ELF-1 (cell line): ENCODE measurements at regions not wholly inside any gene's neighbourhood (a gene's known extent, or its start where the extent isn't known, plus 50 kb on each side); places are given as distances from the start of the nearest gene placed in this dataset.

Experiments used
- DNase-seq: peaks from one replicate; pipeline ENCODE4 v3.0.0-alpha.2; 2016; ENCODE audit warnings: low read depth, low spot score

DNA sequence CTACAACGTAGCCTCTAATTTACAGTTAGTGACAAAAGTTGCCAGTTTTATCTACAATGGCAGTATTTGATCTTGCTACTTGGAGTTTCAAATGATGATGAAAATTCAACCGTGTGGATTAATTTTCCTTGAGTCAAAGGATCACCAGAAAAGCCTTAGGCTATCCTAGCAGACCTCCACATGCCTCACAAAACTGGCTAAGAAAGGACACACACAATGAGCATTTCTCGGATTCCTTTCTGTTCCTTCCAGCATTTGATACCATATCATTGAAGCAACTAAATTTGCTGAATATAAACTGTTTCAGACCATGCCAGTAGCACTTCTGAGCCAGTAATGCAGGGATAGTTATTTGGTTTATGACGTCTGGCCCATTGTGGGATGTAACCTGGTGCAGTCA, 587.4 kb upstream of the MDFIC2 start:
- peak; percentile 3 for DNase-seq

DNA sequence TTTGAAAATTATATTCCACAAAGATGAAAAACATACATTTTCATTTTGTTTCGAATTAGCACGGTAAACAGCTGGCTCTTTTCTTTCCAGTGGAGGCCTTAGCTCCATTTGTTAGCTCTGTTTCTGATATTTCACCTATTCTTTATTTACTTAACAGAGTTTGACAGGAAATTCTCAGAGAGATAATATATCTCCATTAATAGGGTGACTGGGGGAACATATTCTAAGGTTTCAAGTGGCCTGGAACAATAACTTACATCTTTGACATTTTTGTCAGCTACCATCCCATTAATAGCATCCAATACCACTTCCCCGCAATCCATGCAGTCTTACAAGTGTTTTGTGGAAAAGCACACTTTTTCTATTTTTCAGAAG, 577.6 kb upstream of the MDFIC2 start:
- no peak for DNase-seq

DNA sequence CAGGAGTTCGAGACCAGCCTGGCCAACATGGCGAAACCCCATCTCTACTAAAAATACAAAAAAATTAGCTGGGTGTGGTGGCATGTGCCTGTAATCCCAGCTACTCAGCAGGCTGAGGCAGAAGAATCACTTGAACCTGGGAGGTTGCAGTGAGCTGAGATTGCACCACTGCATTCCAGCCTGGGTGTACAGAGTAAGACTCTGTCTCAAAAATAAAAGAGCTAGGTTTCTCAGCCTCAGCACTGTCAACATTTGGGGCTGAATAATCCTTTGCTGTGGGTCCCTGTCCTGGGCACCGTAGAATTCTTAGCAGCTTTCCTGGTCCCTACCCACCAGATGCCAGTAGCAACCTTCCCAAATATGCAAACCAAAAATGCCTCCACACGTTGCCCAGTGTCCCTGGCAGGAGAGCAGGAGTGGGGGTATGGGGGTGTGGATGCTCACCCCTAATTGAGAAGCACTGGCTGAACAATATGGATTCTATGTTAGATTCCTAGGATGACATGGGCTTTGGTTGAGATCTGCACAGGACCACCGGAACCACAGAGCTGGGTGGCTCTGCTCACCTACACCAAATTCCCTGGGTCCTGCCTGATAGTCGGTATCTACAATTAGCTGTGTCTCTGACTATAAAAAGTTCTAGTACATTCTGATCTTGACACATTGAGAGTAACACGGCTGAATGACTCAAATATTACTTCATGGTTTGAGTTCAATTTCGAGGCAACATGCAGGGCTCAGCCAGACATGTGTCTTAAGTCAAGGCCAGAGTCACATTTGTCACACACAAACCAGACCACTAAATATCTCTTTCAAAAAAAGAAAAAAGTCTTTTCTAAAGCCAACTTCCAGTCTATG, 577.0 kb upstream of the MDFIC2 start:
- no peak for DNase-seq

DNA sequence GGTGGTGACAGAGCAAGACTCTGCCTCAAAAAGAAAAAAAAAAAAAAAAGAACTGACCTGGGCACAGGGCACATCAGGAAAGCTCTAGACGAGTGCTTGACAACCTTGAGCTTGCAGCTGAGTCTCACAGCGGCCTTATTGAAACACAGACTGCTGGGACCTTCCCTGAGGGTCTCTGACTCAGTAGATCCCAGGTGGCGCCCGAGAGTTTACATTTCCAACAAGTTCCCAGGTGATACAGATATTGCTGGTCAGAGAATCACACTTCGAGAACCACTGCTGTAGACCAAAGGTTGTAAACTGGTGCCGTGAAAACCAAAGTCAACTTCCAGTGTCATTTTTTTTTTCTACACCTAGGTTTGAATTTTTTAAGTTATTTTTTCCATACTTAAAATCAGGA, 573.2 kb upstream of the MDFIC2 start:
- DNase-seq: peak; percentile 5

DNA sequence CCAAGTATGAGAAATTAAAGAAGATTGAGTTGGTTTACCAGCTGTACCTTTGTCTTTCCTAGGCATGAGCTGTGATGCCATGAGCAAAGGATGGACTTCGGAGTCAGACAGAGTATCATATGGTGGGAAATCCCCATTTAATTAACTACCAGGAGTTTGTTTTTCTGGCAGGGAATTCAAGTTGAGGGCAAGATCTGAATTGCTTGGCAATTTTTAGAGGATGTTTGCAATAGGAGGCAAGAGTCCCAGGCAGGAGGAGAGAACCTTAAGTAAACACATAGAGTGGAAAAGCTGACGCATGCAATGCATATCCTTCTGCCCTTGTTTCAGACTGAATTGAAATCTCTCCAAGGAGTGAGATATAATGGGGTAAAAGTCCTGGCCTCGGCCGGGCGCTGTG, 569.7 kb upstream of the MDFIC2 start:
- no peak for DNase-seq

DNA sequence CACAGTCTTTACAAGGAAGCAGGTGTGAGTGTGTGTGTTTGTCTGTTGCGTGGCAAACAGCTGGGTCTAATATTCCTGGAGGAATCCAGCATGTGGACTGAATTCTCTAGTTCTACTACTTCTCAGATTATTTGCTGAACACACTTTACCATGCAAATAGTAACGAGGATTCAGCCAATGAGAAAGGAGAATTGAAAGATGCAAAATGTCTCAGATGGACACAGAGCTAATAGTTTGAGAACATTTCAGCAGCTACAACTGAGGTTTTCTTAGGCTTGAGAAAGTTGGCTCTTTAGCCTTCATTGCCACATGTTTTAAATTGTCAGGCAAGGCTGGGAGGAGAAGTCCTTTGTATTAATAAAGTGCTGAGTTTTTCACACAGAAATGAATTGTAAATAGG, 568.0 kb upstream of the MDFIC2 start:
- no peak for DNase-seq

DNA sequence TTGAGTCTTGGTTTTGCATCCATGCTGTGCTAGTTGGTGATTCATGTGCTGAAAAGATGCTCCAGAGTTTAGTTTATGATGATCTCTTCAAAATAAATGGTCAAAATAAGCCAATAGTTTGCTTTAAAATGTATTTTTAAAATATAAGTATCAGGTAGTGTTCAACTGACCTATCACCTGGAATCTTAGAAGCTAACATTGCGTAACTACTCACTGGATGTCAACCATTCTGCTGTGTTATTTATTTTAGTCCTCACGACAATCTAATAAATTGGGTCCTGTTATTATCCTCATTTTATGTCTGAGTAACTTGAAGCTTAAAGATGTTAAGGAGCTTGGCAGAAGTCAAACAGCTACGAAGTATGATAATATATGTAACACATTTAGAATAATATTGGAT, 563.7 kb upstream of the MDFIC2 start:
- no peak for DNase-seq

DNA sequence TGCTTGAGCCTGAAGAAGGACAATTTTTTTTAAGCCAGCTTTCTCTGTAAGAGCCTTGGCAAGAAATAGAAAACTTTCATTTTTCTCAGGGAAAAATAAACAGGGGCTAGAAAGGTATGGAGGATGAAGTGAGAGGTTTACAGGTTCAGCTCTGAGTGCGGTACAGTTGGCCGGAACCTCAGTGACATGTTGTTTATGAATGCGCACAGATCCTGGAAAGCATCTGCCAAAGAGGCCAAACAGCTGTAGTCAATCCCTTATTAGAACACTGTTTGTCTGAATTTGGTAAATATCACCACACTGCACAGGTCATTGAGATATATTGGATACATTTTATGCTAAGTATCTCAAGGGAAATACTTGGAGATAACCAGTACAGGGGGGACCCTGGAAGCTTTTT, 561.8 kb upstream of the MDFIC2 start:
- DNase-seq: no peak

DNA sequence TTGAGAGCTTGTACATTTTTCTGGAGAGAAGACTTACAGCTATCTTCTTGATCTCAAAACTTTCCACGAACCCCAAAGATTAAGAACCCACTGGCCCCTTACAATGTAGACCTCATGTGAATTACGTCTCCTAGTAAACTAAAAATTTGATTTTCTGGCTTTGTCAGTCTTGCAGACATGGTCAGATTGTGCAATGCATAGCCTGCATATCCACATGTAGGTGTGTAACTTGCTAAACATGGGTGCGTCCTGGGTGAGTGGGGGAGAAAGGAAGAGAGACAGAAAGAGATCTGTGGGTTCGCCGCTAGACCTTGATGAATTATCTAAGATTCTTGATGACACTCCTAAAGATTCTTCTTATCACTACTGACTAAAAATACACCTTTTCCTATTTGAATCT, 561.2 kb upstream of the MDFIC2 start:
- DNase-seq: no peak

DNA sequence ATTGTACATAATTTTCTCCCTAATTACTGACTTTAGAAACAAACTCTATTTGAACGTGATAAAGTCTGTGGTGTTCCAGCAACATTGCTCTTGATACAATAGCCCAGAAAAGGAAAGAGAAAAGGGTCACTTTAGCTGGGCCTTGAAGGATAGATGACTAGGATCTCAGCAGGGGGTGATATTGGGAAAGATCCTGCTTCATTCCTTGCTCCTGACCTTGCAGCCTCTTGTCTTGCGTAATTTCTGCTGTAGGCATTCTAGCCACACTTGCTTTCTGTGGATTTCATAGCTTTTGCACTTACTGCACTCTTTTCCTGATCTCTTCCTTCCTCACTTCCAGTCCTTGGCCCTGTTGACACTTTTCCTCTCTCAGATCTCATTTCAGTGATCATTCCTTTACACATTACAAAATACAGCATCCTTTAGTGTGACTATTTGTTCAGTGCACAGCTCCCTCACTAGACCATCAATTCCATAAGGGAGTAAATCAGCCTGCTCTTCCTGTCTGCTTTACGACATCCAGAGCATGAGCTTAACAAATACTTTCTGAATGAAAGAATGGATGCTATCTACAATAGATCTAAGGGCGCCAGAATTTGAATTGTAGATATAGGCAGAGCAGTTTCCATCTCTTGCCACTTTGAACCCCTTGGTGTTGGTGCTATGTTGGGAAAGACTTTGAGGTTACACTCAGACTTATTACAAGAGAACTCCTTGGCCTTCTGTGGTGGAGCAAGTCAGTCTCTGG, 559.6 kb upstream of the MDFIC2 start:
- DNase-seq: no peak

DNA sequence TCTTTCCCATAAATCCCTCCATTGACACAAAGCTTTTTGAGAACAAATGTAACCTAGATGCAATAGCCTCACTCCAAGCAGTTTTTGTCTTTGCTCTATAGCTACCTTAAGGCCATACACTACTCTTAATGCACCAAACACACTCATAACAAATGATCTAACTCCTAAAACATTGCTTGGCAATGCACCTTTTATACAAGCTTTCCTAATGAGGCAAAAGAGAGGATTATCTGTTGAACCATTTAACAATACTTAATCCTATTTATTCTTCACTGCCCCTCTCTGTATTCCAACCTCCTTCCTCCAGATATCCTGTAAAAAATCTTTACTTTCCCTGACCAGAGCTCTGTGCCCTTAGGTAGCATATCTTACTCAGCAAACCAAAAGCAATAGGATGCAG, 558.1 kb upstream of the MDFIC2 start:
- DNase-seq: no peak

DNA sequence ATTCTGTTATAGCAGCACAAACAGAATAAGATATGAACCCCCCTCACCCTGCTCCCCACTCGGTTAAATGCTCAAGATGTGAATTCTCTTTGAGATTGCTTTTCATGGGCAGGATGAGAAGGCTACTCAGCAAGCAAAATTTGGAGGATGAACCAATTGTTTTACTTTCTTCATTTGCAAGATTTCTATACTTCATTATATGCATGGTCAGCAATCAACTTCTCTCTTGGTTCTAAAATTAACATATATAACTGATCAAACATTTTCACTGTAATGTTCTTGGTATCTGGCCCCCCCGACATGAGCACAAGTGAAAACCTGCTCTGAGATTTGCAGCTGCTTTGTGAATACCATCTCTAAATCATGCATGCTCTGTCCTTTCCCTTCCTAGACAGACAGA, 556.1 kb upstream of the MDFIC2 start:
- no peak for DNase-seq

DNA sequence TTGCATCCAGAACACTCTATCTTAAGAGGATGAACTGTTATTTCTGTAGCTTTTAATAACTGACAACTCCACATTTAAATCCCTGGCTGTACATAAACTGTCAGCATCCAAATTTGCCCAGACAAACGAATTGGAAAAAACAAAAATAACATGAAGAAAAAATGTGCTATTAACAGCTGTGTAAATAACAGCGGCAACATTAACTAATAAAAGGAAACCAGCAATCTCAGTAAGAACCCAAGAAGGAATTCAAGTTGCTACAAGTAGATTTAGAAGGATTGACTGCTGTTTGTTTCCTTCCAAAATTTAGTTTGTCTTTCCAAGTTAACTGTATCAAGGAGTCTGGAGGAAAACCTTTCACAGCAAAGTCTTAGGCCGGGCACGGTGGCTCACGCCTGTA, 550.6 kb upstream of the MDFIC2 start:
- no peak for DNase-seq

DNA sequence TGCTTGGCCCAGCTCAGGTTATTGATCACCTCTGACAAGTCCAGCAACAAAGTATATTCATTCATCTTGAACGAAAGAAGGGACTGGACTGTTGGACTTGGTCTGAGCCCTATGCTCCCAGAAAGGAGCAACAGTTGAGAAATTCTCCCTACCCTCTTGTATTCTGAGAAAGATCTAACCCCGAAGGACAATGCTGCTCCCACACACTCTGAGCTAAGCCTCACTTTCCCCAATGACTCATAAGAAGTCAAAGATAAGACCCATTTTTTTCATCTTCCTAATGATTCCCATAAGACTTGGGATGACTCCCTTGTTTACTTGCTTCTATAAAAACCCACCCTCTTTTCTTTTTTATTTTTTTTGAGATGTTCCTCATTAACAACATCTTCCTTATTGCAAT, 549.4 kb upstream of the MDFIC2 start:
- no peak for DNase-seq

DNA sequence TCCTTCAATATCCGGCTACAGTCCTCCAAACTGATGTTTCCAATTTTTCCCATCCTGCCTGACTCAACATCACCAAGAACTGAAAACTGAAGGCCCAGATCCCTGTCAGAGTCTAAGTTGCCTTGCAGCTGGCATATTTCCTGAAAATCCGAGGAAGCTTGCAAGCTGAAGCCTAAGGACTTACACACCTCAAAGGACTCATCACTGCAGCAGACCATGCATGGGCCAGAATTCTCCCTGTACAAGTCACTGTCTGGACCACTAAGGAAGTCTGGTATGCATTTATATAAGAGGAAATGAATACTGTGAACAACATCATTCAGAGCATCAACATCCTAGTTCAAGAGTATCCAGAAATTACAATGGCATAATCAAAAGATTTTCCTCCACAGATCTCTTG, 548.8 kb upstream of the MDFIC2 start:
- DNase-seq: no peak

DNA sequence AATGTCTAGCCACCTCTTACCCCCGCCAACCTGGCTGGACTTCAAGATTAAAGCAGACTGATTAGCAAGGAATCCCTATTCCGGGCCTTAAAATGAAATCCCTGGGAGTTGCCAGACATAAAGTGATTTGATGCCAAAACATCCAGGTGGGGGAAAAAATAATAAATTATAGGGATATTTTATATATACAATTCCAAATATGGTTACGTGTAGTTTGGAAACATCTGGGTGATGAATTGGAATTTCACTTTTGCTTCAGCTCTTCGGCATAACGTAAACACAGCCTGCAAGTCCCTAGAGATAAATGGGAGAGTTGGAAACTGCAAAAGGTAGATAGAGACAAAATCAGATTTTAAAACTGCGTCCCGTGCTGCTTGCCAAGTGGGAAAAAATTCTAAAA, 545.5 kb upstream of the MDFIC2 start:
- no peak for DNase-seq

DNA sequence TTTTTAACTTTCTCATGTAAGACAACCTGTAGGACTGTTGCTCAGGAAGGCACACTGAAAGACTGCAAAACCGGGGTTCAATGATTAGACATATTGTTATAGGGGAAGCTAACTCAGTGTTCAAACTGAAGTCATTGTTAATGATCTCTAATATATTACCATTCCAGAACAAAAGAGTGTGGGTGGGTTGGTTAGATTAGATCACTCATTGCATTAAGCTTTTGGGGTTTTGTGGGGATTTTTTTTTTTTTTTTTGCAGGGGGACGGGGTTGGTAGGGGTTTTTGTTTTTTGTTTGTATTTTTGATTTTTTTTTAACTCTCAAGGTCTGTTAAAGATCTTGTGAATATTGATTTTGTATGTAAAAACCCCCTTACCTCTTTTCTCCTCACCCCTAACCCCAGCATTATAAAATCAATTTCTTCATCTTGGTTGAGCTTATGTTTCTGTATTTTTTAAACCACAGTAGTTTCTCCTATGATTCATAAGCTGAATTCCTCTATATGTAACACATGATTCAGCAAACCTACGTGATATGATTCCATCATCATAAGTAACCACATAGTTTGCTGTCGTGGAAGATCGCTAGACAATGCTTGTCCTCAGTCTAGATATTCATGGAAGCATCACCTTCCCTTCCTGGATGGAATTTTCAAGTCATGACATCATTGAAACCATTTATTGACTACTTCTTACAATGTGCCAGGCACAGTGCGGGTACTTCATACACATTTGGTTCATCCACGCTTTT, 544.1 kb upstream of the MDFIC2 start:
- no peak for DNase-seq

DNA sequence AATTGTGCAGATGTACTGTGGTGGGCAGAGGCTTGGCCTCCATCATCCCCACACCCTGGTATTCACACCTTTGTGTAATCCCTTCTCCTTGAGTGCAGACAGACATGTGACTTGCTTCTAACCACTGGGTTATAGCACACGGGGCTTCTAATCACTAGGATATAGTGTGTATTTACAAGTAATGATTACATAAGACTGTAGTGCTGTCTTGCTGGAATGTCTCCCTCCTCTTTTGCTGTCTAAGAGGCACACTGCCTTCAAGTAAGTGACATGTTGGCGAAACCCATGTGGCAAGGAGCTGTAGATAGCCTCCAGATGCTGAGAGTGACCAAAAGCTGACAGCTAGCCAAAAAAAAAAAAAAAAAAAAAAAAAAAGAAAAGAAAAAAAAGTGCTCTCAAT, 542.7 kb upstream of the MDFIC2 start:
- DNase-seq: no peak

DNA sequence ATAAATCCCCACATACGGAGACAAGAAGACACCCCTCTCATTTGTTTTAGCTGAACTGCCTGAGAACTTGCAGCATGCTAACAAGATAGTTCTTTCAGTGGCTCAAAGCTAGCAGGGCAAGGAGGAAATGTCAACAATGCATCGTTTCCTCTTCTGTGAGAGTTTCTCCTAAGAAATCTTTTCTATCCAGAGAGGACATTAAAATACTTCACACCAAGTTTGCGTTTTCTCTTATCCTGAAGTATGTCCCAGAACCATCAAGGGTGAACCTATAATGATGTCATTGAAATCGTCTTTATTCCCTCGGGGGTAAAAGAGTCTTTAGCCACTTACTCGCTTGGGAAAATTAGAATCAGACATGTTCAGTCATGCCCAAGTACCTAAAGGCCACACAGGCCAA, 541.7 kb upstream of the MDFIC2 start:
- DNase-seq: no peak

DNA sequence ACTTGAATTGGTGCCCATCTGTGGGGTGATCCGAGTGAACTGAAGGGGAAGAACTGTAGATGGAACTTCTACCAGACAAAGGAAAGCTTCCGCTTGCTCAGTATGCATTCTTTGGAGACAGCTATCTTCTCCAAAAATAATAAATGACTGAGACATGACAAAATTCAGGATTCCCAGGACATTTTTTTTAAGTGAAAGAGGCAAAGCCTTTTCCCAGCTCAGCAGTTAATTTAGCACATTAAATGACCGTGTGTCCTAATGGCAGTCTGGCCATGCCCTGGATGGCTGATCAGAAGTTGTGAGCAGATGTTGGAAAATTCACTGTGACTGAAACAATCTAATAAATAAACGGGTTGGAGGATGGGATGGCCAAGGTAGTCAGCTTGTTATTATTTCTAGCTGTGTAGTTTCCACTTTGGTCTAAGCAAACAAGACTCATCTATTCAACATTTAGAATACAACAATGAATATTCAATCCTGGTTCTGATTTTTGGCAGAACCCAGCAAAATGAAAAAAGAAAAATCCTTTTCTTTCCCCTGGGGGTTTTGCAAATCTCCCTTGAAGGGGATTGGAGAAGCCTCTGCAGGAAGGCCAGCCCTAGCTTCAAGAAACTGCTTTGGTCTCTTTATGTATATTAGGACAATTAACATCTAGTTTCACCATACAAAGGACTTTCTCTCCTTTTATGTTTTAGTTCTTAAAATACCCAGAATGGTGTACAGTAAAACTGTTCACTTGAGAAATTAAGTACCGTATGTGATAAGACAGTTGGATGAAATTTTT, 540.9 kb upstream of the MDFIC2 start:
- no peak for DNase-seq

DNA sequence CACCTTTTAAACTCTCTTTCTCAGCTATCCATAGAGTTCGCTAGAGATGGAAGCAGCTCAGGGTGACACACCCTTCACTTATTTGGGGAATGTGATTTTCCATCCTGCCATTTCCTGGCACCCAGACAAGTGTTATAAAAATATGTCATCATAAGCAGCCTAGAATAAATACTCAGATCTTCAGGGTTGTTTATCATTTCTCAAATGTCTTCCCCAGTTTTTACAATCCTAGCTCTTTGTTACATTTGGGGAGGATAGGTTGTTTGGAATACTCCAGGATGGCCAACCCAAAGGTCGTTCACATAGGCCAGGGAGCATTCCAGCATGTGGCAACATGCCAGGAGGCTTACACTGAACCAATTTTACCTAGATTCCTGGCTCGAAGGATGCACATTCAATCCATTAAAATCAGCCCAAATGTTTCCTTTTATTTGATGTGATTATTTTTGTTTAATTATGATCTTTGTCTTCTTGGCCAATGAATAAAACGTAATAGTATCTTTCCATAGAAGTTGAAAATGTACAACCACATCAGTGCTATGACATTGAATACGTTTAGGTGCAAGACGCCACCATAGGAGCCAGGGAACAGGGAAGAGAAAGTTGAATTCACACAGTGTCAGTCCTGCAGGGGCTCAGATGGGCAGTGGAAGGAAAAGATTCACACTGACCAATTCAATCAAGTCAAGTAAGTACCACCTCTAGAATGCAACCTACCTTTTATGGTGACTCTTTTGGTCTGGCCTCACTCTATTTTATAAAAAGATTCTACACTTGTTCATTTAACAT, 537.7 kb upstream of the MDFIC2 start:
- no peak for DNase-seq
